IMR-90 (cell line): ENCODE measurements at regions not wholly inside any gene's neighbourhood (a gene's known extent, or its start where the extent isn't known, plus 50 kb on each side); places are given as distances from the start of the nearest gene placed in this dataset.
"Not testable (repeated sequence)": the region's sequence is repeated elsewhere in the genome, so short reads cannot be mapped to it uniquely, and the experiment has no call there.

Experiments
- CHD1 ChIP-seq: IDR thresholded peaks from 2 replicates; pipeline ENCODE4 v1.6.1; 2012; ENCODE audit warnings: low read depth, low read length, improper control_type of control experiment
- FOS ChIP-seq: fragments of 150-350 bp; IDR thresholded peaks from 2 replicates; pipeline ENCODE4 v1.6.1; 2016; ENCODE audit warnings: low read depth, low read length
- MAFK ChIP-seq: IDR thresholded peaks from 2 replicates; pipeline ENCODE4 v1.6.1; 2012; ENCODE audit warnings: low read depth, low read length, improper control_type of control experiment
- MAZ ChIP-seq: IDR thresholded peaks from 2 replicates; pipeline ENCODE4 v1.6.1; 2012; ENCODE audit warnings: low read depth, mild to moderate bottlenecking, low read length, improper control_type of control experiment, moderate library complexity, borderline replicate concordance
- MXI1 ChIP-seq: IDR thresholded peaks from 2 replicates; pipeline ENCODE4 v1.6.1; 2012; ENCODE audit warnings: low read depth, mild to moderate bottlenecking, low read length, moderate library complexity, borderline replicate concordance
- NFE2L2 ChIP-seq: fragments of 150-350 bp; IDR thresholded peaks from 2 replicates; pipeline ENCODE4 v1.6.1; 2016; ENCODE audit warnings: low read depth, mild to moderate bottlenecking, low read length
- POLR2A ChIP-seq: IDR thresholded peaks from 2 replicates; pipeline ENCODE4 v1.6.1; 2012; ENCODE audit warnings: mild to moderate bottlenecking, low read depth, low read length
- RAD21 ChIP-seq: IDR thresholded peaks from 2 replicates; pipeline ENCODE4 v1.6.1; 2012; ENCODE audit warnings: low read length, improper control_type of control experiment
- RFX5 ChIP-seq: IDR thresholded peaks from 2 replicates; pipeline ENCODE4 v1.8.0; 2012; ENCODE audit warnings: low read depth, mild to moderate bottlenecking, low read length, moderate library complexity
- TF ChIP-seq, protein P1 (sequence below): conservative IDR thresholded peaks from 2 replicates; pipeline ENCODE4 v1.5.1; 2012; ENCODE audit warnings: mild to moderate bottlenecking, low read depth, low read length, improper control_type of control experiment
- TF ChIP-seq, protein P2 (sequence below): fragments of 150-350 bp; IDR thresholded peaks from 2 replicates; pipeline ENCODE4 v1.6.1; 2017; ENCODE audit warnings: mild to moderate bottlenecking, antibody characterized with exemption, low read length, low read depth

DNA sequence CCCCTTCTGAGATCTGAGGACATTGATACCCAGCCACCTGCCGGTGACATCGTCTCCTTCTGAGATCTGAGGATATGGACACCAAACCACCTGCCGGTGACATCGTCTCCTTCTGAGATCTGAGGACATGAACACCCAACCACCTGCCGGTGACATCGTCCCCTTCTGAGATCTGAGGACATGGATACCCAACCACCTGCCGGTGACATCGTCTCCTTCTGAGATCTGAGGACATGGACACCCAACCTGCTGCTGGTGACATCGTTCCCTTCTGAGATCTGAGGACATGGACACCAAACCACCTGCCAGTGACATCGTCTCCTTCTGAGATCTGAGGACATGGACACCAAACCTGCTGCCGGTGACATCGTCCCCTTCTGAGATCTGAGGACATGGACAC is 396.1 kb upstream of the TNRC6C start:
- TF ChIP-seq, protein P1, sequence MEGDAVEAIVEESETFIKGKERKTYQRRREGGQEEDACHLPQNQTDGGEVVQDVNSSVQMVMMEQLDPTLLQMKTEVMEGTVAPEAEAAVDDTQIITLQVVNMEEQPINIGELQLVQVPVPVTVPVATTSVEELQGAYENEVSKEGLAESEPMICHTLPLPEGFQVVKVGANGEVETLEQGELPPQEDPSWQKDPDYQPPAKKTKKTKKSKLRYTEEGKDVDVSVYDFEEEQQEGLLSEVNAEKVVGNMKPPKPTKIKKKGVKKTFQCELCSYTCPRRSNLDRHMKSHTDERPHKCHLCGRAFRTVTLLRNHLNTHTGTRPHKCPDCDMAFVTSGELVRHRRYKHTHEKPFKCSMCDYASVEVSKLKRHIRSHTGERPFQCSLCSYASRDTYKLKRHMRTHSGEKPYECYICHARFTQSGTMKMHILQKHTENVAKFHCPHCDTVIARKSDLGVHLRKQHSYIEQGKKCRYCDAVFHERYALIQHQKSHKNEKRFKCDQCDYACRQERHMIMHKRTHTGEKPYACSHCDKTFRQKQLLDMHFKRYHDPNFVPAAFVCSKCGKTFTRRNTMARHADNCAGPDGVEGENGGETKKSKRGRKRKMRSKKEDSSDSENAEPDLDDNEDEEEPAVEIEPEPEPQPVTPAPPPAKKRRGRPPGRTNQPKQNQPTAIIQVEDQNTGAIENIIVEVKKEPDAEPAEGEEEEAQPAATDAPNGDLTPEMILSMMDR = not testable (repeated sequence)
- not testable (repeated sequence) for TF ChIP-seq MAZ, MXI1, POLR2A, NFE2L2, CHD1, RFX5, RAD21, FOS, MAFK
- TF ChIP-seq, protein P2, sequence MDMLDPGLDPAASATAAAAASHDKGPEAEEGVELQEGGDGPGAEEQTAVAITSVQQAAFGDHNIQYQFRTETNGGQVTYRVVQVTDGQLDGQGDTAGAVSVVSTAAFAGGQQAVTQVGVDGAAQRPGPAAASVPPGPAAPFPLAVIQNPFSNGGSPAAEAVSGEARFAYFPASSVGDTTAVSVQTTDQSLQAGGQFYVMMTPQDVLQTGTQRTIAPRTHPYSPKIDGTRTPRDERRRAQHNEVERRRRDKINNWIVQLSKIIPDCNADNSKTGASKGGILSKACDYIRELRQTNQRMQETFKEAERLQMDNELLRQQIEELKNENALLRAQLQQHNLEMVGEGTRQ = not testable (repeated sequence)
